HG03097 (cell line): ENCODE measurements at regions not wholly inside any gene's neighbourhood (a gene's known extent, or its start where the extent isn't known, plus 50 kb on each side); places are given as distances from the start of the nearest gene placed in this dataset.

Source experiments
- ATAC-seq: cut with Tn5 transposase; IDR thresholded peaks from one replicate; pipeline ENCODE4 v1.9.1; 2021; ENCODE audit not compliant: unreplicated experiment, low FRiP score

- no peak for ATAC-seq
Observed at GRCh38 chr13:85255978-85256377, 543.2 kb downstream of the SLITRK6 start.

GRCh38 chr13:85254641-85255040 is 544.6 kb downstream of the SLITRK6 start:
- ATAC-seq = no peak

GRCh38 chr13:85249151-85249550 is 550.1 kb downstream of the SLITRK6 start:
- ATAC-seq = no peak

GRCh38 chr13:85247780-85248179 is 551.4 kb downstream of the SLITRK6 start:
- no peak for ATAC-seq

- ATAC-seq = no peak
Observed at GRCh38 chr13:85243831-85244230, 555.4 kb downstream of the SLITRK6 start.

GRCh38 chr13:85241060-85241459 is 558.2 kb downstream of the SLITRK6 start:
- ATAC-seq = no peak

- ATAC-seq = no peak
Observed at GRCh38 chr13:85236413-85236812, 562.8 kb downstream of the SLITRK6 start.

- ATAC-seq = no peak
Observed at GRCh38 chr13:85230691-85231093, 568.5 kb downstream of the SLITRK6 start.

- no peak for ATAC-seq
Observed at GRCh38 chr13:85228692-85229091, 570.5 kb downstream of the SLITRK6 start.

GRCh38 chr13:85223883-85224656 is 575.1 kb downstream of the SLITRK6 start:
- no peak for ATAC-seq

GRCh38 chr13:85216576-85216975 is 582.6 kb downstream of the SLITRK6 start:
- no peak for ATAC-seq

GRCh38 chr13:85212692-85213091 is 586.5 kb downstream of the SLITRK6 start:
- no peak for ATAC-seq

- no peak for ATAC-seq
Observed at GRCh38 chr13:85204668-85205344, 594.4 kb downstream of the SLITRK6 start.

- no peak for ATAC-seq
Observed at GRCh38 chr13:85197431-85197830, 601.8 kb downstream of the SLITRK6 start.

- ATAC-seq = no peak
Observed at GRCh38 chr13:85194482-85194881, 604.7 kb downstream of the SLITRK6 start.

- ATAC-seq = no peak
Observed at GRCh38 chr13:85191996-85192718, 607.1 kb downstream of the SLITRK6 start.

- no peak for ATAC-seq
Observed at GRCh38 chr13:85186356-85187045, 612.7 kb downstream of the SLITRK6 start.

GRCh38 chr13:85174291-85174690 is 624.9 kb downstream of the SLITRK6 start:
- no peak for ATAC-seq

- ATAC-seq = no peak
Observed at GRCh38 chr13:85170372-85170771, 628.8 kb downstream of the SLITRK6 start.

GRCh38 chr13:85166891-85167290 is 632.3 kb downstream of the SLITRK6 start:
- no peak for ATAC-seq

- ATAC-seq = no peak
Observed at GRCh38 chr13:85163063-85163462, 636.2 kb downstream of the SLITRK6 start.
